PC-9 (cell line): ENCODE measurements at regions not wholly inside any gene's neighbourhood (a gene's known extent, or its start where the extent isn't known, plus 50 kb on each side); places are given as distances from the start of the nearest gene placed in this dataset.

Experiments used
- EZH2 ChIP-seq: fragments of 200-600 bp; sonication (generic); IDR thresholded peaks from 2 replicates; pipeline ENCODE4 v1.8.0; 2017; ENCODE audit warnings: antibody characterized with exemption, low read depth
- TF ChIP-seq, protein P1 (sequence below): fragments of 200-600 bp; sonication (generic); conservative IDR thresholded peaks from 2 replicates; pipeline ENCODE4 v1.6.1; 2017; ENCODE audit warnings: mixed run types, antibody characterized with exemption, mild to moderate bottlenecking, moderate library complexity

DNA sequence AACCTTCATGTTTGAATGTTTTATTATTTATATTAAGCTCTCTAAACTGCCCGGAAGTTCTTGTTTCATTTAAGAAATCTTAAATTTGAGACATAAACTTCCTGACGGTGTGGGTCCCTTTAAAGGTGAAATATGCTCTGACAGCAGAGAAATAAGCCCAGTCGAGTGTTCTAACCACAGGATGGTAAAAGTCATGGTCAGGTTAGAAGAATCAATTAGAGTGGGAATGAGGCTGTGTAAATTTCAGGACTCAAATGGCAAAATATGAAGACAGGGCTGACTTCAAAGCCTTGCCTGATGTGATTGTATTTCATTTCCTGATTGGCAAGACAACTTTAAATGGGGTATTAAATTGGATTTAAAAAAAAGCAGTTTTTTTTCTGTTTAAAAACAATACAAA lies 432.9 kb upstream of the BRINP1 start:
- no peak for TF ChIP-seq EZH2
- TF ChIP-seq, protein P1, sequence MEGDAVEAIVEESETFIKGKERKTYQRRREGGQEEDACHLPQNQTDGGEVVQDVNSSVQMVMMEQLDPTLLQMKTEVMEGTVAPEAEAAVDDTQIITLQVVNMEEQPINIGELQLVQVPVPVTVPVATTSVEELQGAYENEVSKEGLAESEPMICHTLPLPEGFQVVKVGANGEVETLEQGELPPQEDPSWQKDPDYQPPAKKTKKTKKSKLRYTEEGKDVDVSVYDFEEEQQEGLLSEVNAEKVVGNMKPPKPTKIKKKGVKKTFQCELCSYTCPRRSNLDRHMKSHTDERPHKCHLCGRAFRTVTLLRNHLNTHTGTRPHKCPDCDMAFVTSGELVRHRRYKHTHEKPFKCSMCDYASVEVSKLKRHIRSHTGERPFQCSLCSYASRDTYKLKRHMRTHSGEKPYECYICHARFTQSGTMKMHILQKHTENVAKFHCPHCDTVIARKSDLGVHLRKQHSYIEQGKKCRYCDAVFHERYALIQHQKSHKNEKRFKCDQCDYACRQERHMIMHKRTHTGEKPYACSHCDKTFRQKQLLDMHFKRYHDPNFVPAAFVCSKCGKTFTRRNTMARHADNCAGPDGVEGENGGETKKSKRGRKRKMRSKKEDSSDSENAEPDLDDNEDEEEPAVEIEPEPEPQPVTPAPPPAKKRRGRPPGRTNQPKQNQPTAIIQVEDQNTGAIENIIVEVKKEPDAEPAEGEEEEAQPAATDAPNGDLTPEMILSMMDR: no peak
